ENCODE measurements at regions not wholly inside any gene's neighbourhood (a gene's known extent, or its start where the extent isn't known, plus 50 kb on each side); places are given as distances from the start of the nearest gene placed in this dataset.

- DNase-seq (ENCODE audit: low spot score): no peak
Observed at GRCh38 chr22:49025791-49026493, 801.7 kb downstream of the BRD1 start.

- DNase-seq (ENCODE audit: low spot score): no peak
Observed at GRCh38 chr22:49024775-49025440, 802.8 kb downstream of the BRD1 start.

DNA sequence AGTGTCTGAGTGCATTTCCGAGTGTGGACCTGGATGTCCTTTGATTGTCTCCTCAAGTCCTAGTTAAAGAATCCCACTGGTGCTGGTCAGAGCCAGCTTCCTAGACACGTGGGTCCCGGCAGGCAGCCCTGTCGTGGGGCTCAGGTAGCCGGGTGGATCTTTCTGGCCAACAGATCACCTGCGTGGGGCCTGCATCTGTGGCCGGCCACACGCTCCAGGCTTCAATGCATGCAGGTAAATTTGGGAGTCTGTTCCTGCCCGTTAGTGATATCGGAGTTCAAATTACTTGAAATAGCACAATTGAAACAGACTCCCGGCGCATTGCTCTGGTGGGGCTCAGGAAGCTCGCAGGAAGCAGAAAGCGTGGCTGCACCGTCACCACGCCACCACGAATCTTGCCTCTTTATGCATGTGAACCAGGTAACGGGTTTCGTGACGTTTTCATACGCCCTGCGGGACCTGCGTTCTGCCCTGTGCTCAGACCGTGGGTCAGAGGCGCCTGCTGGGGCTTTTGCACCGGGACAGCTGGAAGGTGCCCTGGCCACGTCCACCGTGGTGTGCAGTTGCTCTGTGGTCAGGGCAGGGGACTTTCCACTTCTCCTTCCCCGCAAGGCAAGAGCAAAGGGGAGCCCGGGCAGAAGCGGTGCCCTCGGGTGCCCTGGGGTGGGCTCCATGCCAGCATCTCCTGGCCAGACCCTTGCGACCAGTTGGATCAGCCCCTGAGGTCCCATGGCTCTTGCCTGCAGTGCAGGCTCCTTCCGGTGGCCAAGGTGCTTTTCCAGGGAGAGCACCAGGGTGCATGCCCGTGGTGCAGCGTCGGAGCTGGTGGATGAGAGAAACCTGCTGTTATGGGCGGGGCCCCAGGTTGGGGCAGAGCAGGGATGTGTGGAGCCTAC is 803.5 kb downstream of the BRD1 start:
- DNase-seq (ENCODE audit: low spot score): no peak

- DNase-seq (ENCODE audit: low spot score): no peak
Observed at GRCh38 chr22:49023161-49023878, 804.4 kb downstream of the BRD1 start.

GRCh38 chr22:49022816-49023160 is 804.9 kb downstream of the BRD1 start:
- no peak for DNase-seq (ENCODE audit: low spot score)

DNA sequence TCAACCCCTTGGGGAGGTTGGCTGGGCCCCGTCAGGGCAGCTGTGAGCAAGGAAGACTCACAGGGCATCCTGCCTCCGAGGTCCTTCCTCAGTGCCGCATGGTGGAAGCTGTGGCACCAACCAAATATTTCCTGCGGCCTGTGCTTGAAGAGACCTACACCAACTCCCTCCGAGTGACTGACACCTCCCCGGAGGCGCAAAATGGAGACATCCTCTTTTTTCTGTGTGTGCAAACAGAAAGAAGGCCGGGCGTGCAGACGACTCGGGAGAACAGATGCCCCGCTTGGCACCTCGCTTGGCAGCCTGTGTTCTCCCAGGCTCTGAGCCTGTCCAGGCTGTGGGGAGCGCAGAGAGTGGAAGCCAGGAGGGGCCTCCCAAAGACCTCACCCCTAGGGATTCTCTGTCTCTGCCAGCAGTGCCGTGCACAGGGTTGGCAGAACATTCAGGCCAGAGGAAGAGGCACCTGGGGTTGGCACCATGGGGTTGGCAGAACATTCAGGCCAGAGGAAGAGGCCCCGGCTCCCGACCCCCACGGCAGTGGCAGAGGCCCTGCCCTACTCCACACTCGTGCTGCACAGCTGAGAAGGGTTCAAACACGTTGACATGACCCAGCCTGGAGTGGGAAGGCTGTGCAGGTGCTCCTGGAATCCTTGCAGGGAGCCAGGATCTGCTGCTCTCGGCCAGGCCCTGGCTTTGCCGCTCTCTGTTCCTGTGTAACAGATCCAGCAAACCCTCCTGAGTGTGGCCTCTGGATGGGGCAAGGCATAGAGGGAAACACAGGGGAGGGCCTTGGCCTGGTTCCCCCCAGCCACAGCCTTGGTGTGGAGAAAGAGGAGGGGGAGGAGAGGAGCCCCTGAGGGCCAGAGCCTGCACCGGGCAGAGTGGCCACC is 805.5 kb downstream of the BRD1 start:
- DNase-seq (ENCODE audit: low spot score): no peak

GRCh38 chr22:49021131-49021925 is 806.3 kb downstream of the BRD1 start:
- no peak for DNase-seq (ENCODE audit: low spot score)

DNA sequence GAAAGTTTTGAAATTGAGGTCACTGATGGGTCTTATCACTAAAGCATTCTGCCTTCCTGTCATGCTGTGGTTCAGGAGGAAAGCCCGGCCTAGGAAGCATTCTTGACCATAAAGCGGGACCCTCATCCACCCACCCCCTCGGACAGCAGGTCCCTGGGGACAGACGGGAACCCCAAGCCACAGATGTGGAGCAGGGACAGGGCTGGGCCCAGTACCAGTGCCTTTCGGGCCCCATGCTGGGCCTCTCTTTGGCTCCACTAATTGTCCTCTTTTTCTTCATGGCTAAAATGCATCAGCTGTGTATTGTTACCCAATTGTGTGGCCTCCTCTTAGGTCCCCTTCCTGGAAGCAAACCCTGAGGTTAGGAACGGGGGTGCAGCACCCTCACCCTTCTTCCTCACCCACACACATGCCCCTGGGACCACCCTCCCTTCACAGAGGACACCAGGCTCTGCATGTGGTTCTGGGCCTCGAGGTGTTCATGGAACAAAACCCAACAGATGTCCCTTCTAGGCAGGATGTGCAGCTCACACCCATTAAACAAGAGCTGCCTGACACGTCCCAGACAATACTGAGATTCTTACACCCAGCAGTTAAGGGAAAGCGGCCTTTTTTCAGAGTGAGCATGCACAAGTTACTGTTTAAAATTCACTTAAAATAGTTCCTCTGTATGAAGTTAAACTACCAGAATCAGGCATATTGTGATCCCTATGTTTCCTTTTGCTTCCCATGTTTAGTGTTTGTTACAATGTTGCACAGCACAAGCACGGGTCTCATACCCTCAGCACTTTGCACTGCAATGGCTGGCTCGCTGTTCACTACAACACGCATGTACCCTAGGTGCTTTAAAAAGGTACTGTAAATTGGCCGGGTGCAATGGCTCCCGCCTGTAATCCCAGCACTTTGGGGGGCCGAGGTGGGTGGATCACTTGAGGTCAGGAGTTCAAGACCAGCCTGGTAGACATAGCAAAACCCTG is 807.6 kb downstream of the BRD1 start:
- DNase-seq (ENCODE audit: low spot score): no peak

DNA sequence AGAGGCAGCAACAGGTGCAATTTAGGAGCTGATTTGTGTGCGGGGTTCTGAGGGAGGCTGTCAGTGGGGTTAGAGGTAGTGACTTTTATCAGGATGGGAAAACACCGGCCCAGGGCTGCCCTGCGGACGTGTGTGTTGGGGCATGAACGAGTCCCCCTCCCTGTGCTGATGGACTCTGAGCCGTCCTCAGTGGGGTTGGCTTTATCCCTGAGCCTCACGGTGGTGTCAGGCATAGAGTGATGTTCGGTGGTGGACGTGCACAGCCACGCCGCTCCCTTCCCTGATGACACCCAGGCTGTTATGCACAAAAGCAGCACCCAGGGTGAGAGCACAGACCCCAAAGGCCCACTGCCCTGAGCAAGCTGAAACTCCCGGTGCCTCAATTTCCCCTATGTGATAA is 809.1 kb downstream of the BRD1 start:
- peak; percentile 2 for DNase-seq (ENCODE audit: low spot score)

- DNase-seq (ENCODE audit: low spot score): peak; percentile 14
Observed at GRCh38 chr22:49017482-49018329, 810.0 kb downstream of the BRD1 start.

- DNase-seq (ENCODE audit: low spot score): peak; percentile 1
Observed at GRCh38 chr22:49016909-49017481, 810.7 kb downstream of the BRD1 start.

DNA sequence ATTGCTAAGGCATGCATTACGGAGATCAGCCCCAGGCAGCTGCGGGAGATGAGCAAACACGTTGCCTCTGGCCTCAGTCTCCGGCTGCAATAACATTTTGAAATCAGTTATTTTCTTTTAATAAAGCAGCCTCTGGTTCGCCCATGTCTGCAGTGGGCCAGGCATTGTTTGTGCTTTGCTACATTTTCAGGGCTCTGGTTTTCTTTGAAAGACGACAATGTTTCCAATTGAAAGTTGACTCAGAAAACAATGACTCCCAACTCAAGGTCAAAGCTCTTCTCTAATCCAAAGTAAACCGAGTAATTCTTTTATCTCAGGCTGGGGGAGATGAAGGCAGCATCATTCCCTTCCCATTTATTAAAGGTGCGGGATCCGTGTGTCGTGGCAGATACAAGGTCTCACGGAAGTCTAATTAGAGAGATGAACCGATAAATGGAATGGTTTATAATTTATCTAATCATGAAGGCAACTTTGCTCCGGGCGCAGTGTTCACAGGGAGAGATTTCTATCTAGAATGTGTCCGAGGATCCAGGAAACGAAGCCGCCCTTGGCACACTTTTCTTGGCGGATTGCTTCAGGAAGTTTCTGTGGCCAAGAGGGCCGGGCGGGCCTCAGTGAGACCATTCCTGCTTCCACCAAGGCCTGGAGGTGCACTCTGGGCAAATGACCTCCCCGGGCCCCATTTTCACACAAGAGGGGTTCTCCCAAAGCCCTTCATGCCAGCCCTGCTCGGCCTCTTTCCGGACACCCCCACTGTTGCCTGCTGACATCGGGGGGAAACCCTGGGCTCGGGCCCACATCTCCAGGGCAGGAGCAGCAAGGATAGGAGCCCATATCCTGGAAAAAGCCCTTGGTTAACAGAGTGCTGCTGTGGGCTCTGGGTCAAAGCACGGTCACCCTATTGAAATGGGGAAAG is 811.4 kb downstream of the BRD1 start:
- DNase-seq (ENCODE audit: low spot score): peak; percentile 1

GRCh38 chr22:49015459-49015858 is 812.2 kb downstream of the BRD1 start:
- DNase-seq (ENCODE audit: low spot score): no peak

- DNase-seq (ENCODE audit: low spot score): no peak
Observed at GRCh38 chr22:49014227-49015201, 813.2 kb downstream of the BRD1 start.

DNA sequence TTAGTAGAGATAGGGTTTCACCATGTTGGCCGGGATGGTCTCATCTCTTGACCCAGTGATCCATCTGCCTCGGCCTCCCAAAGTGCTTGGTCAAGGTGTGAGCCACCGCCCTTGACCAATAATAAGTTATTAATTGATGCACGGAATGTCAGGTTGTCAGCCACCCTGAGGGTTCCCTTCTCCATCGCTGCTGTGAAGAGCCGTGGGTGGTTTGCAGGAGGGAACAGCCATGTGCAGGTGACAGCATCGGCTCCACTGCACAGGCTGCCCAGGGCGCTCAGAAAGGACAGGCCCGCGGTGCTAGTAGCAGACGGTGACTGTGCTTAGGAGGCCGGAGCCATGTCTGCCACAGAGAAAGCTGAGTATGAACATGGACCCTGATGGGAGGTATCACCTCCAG is 814.0 kb downstream of the BRD1 start:
- DNase-seq (ENCODE audit: low spot score): no peak

All from iPS-NIHi11 (cell line).